HG03565 (cell line): ENCODE measurements at regions not wholly inside any gene's neighbourhood (a gene's known extent, or its start where the extent isn't known, plus 50 kb on each side); places are given as distances from the start of the nearest gene placed in this dataset.
A peak's percentile ranks its signal among the peaks of the same experiment; 100 is the strongest.
"Not testable (repeated sequence)": the region's sequence is repeated elsewhere in the genome, so short reads cannot be mapped to it uniquely, and the experiment has no call there.

ENCODE experiments used
- ATAC-seq: cut with Tn5 transposase; IDR thresholded peaks from one replicate; pipeline ENCODE4 v1.9.1; 2021; ENCODE audit warnings: mild to moderate bottlenecking, moderate library complexity; ENCODE audit not compliant: unreplicated experiment

DNA sequence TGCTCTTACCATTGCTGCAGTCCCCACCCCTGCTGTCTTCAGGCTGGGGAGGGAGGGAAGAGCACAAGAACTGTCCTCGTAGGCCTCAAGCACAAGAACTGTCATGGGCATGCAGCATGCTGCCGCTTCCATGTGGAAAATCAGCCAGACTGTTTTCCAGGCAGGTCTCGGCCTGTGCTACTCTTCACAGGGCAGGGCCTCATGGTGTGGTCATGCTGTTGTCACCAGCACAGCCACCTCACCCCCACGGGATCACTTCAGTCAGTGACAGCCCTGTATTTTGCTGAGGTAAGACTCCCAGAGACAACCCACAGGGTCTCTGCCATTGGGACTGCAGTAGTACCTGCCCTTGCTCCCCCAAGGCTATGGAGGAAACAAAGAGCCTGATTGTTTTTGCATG lies 205.3 kb downstream of the NAP1L3 start:
- ATAC-seq = no peak

DNA sequence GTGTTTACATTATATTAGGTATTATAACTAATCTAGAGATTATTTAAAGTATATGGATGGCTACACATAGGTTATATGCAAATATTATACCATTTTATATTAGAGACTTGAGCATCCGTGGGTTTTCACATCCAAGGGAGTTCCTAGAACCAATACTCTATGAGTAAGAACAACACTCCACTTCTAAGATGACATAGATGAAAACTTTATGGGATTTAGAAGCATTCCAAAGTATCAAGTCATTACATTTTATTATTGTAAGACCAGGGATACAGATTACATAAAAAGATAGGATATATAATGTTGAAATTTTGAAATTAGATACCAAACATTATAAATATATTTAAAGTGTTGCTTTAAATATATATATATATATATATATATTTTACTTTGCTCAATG lies 207.0 kb downstream of the NAP1L3 start:
- no peak for ATAC-seq

GRCh38 chrX:93461060-93461459 lies 212.3 kb downstream of the NAP1L3 start:
- ATAC-seq = no peak

DNA sequence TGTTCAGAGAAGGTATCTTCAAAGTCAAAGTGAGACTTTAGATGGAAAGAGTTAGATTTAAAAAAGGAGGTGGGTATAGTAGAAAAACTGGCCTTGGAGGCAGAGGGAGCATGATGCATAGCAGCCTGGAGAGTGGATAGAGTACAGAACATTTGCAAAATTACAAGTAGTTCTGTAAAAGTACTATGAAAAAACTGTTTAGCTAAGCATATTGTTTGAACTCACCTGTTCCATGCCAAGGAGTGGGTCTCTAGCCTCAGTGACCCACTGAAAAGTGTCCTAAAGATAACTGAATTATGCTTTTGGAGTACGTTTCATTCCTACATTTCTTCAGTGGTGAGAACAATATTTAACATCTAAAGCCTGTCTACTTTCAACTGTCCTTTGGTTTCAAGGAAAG lies 218.9 kb downstream of the NAP1L3 start:
- ATAC-seq = no peak

DNA sequence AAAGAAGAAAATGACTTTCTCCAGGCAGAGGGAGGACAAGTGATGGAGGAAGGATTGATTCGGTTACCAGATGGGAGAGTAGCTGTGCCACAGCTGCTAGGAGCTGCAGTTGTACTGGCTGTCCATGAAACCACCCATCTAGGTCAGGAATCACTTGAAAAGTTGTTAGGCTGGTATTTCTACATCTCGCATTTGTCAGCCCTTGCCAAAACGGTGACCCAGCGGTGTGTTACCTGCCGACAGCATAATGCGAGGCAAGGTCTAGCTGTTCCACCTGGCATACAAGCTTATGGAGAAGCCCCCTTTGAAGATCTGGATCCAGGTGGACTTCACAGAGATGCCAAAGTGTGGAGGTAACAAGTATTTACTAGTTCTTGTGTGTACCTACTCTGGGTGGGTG lies 238.7 kb downstream of the NAP1L3 start:
- ATAC-seq = not testable (repeated sequence)

DNA sequence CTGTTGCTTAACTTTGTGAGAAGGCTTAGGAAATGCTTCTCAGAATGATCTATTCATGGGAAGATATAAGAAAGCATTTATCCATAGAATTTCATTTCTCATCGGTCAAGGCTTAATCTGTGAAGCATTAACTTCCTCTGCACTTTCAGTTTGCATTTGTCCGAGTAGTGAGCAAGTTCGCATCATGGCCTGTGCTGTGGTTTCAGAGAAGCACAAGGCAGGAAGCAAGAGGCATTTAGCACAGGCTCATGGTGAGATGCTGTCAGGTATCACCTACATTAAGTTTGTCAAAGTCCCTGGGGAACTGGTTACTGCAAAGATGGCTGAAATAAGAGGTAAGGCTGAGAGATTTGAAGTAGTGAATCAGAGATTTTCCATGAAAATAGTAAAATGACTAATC lies 244.9 kb downstream of the NAP1L3 start:
- ATAC-seq = no peak

DNA sequence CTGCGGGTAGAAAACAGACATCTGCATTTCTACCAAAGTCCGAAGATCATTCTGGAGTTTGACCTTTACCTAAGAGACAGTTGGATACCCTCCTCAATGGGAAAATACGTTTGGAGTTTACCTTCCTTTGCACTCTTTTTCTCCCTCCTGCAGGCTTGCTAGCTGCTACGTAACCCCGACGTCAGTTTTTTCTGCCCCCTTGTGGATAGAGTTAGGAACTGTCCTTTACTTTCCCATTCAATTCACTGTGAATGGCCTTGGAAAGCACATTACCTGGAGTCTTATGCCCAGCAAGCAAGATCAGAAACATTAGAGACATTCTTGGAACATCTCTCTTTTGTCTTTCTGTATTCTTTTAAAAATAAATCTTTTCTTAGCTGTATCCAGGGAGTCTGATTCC lies 250.7 kb downstream of the NAP1L3 start:
- ATAC-seq = peak; percentile 65

DNA sequence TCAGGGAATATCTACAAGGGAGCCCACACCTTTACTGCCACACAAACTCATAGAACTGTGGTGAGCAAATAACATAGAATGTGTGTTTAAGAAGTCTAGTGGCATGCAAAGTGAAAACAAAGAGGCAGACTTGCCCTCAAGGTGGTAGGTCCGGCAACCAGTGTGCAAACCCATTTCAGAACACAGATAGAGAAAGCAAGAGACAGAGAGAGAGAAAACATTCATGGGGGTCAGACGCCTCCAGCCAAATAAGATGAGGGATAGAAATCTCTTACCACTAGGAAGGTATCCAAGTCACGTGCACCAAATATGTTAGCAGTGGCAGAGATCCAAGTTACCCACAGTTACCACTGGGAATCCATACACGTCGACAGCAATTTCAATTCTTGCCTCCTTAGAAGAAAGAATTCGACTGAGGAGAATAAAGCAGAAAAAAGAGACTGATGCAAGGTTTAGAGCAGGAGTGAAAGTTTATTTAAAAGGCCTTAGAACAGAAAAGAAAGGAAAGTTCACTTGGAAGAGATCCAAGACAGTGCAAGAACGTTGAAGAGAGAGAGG lies 252.8 kb downstream of the NAP1L3 start:
- ATAC-seq = no peak

- no peak for ATAC-seq
Observed at GRCh38 chrX:93420090-93420489, 253.3 kb downstream of the NAP1L3 start.

GRCh38 chrX:93419642-93420041 lies 253.7 kb downstream of the NAP1L3 start:
- ATAC-seq = no peak

DNA sequence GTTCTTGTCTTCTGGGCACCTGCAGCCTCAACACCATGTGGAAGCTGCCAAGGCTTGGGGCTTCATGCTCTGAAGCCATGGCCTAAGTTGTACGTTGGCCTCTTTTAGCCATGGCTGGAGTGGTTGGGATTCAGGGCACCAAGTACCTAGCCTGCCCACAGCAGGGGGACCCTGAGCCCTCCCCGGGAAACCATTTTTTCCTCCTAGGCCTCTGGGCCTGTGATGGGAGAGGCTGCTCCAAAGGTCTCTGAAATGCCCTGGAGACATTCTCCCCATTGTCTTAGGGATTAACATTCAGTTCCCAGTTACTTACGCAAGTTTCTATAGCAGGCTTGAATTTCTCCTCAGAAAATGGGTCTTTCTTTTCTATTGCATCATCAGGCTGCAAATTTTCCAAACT lies 269.3 kb downstream of the NAP1L3 start:
- no peak for ATAC-seq

DNA sequence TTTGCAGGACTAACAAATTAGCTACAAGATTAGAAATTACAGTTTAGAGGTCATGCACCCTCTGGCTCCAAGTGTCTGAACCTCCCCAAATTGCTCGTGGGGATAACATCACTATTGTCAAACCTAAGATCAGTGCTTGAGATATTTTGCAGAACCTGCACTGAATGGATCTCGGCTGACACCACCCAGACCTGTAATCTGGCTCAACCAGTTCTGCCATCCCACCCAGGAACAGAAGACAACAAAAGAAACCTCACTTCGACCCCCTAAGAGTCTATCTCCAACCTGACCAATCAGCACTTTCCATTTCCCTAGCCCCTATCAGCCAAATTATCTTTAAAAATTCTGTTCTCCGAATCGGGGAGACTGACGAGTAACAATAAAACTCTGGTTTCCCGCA lies 318.7 kb downstream of the NAP1L3 start:
- no peak for ATAC-seq

DNA sequence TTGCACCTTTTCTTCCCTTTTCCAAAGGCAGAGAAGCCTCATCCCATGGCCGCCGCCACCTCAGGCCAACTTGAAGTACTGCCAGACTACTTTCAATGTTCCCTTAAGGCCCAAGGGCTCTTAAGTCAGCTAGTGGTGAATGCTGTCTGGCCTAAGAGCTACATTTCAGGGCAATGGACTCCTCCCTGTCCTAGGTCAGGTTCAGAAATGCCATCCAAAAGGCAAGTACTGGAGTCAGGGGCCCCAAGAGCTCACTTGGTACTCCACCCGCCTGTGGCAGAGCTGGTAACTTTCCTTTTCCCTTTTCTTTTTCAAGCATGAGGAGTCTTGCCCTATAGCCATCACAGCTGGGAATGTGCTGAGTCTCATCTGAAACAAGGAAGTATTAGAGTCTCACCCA lies 327.1 kb downstream of the NAP1L3 start:
- no peak for ATAC-seq

DNA sequence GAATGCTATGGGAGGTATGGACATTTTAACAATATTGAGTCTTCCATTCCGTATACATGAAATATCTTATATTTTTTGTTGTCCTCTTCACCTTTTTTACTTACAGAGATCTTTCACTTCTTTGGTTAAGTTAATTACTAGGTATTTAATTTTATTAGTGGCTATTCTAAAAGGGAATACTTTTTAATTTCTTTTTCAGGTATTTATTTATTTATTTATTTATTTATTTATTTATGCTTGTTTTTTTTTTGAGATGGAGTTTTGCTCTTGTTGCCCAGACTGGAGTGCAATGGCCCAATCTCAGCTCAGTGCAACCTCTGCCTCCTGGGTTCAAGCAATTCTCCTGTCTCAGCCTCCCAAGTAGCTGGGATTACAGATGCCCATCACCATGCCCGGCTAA lies 329.1 kb downstream of the NAP1L3 start:
- ATAC-seq = not testable (repeated sequence)

DNA sequence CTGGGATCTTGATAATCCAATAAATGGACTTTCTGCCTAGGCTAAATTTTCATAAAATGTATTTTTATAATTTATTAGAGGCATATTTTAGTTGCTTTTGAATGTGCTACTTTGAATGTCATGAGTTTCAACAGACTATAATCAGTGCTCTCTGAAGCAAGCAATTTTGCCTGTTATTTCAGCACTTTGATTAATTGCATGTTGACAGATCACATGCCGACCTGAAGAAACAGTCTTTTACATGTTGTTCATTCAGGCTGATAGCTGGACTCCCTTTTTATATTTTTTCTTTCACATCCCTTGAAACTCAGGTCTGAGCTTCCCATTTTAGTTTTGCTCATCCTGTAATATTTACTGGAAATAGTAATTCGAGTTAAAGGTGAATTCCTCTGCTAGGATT lies 341.0 kb downstream of the NAP1L3 start:
- ATAC-seq = no peak

DNA sequence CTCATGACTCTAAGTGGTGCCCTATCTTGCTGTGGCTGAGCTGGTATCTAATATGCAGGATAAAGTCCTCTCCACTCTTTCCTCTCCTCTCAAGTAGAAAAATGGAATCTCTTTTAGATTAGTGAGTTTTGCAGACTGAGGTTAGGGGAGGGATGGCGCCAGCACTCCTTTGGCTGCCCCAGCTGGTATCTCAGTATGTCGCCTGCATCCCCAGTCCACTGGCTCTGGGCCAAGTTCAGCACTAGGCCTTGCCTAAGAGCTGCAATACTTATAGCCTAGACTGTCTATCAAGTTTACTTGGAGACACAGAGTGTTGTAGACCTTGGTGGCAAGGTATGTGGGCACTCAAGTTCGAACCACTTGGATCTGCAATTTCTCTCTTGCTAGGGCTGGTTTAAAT lies 351.3 kb downstream of the NAP1L3 start:
- no peak for ATAC-seq

DNA sequence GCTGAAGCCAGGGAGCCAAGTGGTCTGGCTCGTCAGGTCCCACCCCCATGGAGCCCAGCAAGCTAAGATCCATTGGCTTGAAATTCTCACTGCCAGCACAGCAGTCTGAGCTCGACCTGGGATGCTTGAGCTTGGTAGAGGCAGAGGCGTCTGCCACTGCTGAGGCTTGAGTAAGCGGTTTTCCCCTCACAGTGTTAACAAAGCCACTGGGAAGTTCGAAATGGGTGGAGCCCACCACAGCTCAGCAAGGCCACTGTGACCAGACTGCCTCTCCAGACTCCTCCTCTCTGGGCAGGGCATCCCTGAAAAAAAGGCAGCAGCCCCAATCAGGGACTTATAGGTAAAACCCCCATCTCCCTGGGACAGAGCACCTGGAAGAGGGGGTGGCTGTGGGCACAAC lies 353.8 kb downstream of the NAP1L3 start:
- no peak for ATAC-seq
